IMR-90 (cell line): ENCODE measurements at regions not wholly inside any gene's neighbourhood (a gene's known extent, or its start where the extent isn't known, plus 50 kb on each side); places are given as distances from the start of the nearest gene placed in this dataset.
A peak's percentile ranks its signal among the peaks of the same experiment; 100 is the strongest.

Experiments
- ATAC-seq: fragments of 200-7000 bp; cut with Tn5 transposase; 2 replicates; pipeline ENCODE4 v1.9.1; 2020; ENCODE audit warnings: low read depth, mild to moderate bottlenecking, moderate library complexity
- BruUV-seq: library from RNA; stranded (reverse); fragments of 400-500 nt; replicated peaks from 2 replicates; lab custom pipeline; 2021; lab: Mats Ljungman, UMichigan
- CTCF ChIA-PET: fragments of 300-600 bp; formaldehyde crosslinking; extraction: SDS; loops from one replicate; lab custom pipeline; 2021; ENCODE audit warnings: antibody characterized with exemption; lab: Yijun Ruan, JAX
- POLR2A ChIA-PET: fragments of 300-600 bp; sonication (Branson Sonifier 250); formaldehyde crosslinking; loops from one replicate; lab custom pipeline; 2022; ENCODE audit warnings: antibody characterized with exemption; ENCODE audit not compliant: unreplicated experiment; lab: Charles Lee
- DNase-seq: peaks from one replicate; pipeline ENCODE4 v3.0.0; 2013
- H2AFZ ChIP-seq: replicated peaks from 2 replicates; pipeline ENCODE3; 2013; ENCODE audit warnings: low read length, mild to moderate bottlenecking; ENCODE audit not compliant: poor library complexity
- H2AK5ac ChIP-seq: 2 replicates; pipeline ENCODE4 v1.6.1; 2013; ENCODE audit warnings: low read depth, low read length, inconsistent platforms
- H2AK9ac ChIP-seq: replicated peaks from 2 replicates; pipeline ENCODE3; 2013; ENCODE audit warnings: mild to moderate bottlenecking, low read depth, low read length, moderate library complexity; ENCODE audit not compliant: poor library complexity
- H2BK120ac ChIP-seq: 2 replicates; pipeline ENCODE4 v1.6.1; 2013; ENCODE audit warnings: low read depth, low read length, inconsistent platforms
- H2BK15ac ChIP-seq: 3 replicates; pipeline ENCODE4 v1.6.1; 2013; ENCODE audit warnings: low read depth, low read length, inconsistent platforms
- H2BK20ac ChIP-seq: 2 replicates; pipeline ENCODE4 v1.6.1; 2013; ENCODE audit warnings: low read depth, mild to moderate bottlenecking, inconsistent platforms, low read length, moderate library complexity
- H2BK5ac ChIP-seq: 2 replicates; pipeline ENCODE4 v1.6.1; 2013; ENCODE audit warnings: mild to moderate bottlenecking, low read depth, low read length, inconsistent platforms; ENCODE audit not compliant: poor library complexity, severe bottlenecking
- H3K14ac ChIP-seq: replicated peaks from 2 replicates; pipeline ENCODE4 v1.6.1; 2013; ENCODE audit warnings: low read depth, low read length, inconsistent platforms
- H3K18ac ChIP-seq: 2 replicates; pipeline ENCODE4 v1.6.1; 2013; ENCODE audit warnings: low read depth, low read length, control low read depth
- H3K23ac ChIP-seq: 2 replicates; pipeline ENCODE4 v1.6.1; 2013; ENCODE audit warnings: low read depth, low read length, inconsistent platforms
- H3K27ac ChIP-seq: 2 replicates; pipeline ENCODE4 v1.5.1; 2013; ENCODE audit warnings: mild to moderate bottlenecking, control low read depth, low read length; ENCODE audit not compliant: insufficient read depth
- H3K27me3 ChIP-seq: 2 replicates; pipeline ENCODE4 v1.6.1; 2013; ENCODE audit warnings: low read length; ENCODE audit not compliant: control insufficient read depth, insufficient read depth
- H3K36me3 ChIP-seq: 2 replicates; pipeline ENCODE4 v1.6.1; 2013; ENCODE audit warnings: low read length, mixed read lengths; ENCODE audit not compliant: control insufficient read depth, insufficient read depth
- H3K4ac ChIP-seq: 2 replicates; pipeline ENCODE4 v1.6.1; 2013; ENCODE audit warnings: low read depth, low read length, inconsistent platforms
- H3K4me1 ChIP-seq: 2 replicates; pipeline ENCODE4 v1.6.1; 2013; ENCODE audit warnings: low read length, mixed read lengths; ENCODE audit not compliant: control insufficient read depth, insufficient read depth
- H3K4me2 ChIP-seq: 2 replicates; pipeline ENCODE4 v1.6.1; 2013; ENCODE audit warnings: low read depth, mild to moderate bottlenecking, control low read depth, low read length, moderate library complexity
- H3K4me3 ChIP-seq: 2 replicates; pipeline ENCODE4 v1.5.1; 2013; ENCODE audit warnings: low read depth, mild to moderate bottlenecking, control low read depth, low read length, moderate library complexity; ENCODE audit not compliant: insufficient read depth
- H3K56ac ChIP-seq: 2 replicates; pipeline ENCODE4 v1.6.1; 2013; ENCODE audit warnings: low read length, inconsistent platforms; ENCODE audit not compliant: insufficient read depth; ENCODE audit errors: extremely low read depth
- H3K79me1 ChIP-seq, 2 experiments: 2 replicates each; pipeline ENCODE4 v1.6.1; 2013; ENCODE audit warnings: low read length in 2 of 2, inconsistent platforms in 1 of 2, low read depth in 1 of 2
- H3K9ac ChIP-seq: 2 replicates; pipeline ENCODE4 v1.6.1; 2013; ENCODE audit warnings: low read depth, low read length, control low read depth
- H3K9me1 ChIP-seq: 2 replicates; pipeline ENCODE4 v1.6.1; 2013; ENCODE audit warnings: low read length, inconsistent platforms; ENCODE audit not compliant: insufficient read depth
- H3K9me3 ChIP-seq: 2 replicates; pipeline ENCODE4 v1.6.1; 2013; ENCODE audit warnings: low read length; ENCODE audit not compliant: control insufficient read depth, insufficient read depth
- H4K20me1 ChIP-seq: 2 replicates; pipeline ENCODE4 v1.6.1; 2013; ENCODE audit warnings: low read length, inconsistent platforms; ENCODE audit not compliant: insufficient read depth
- H4K5ac ChIP-seq: 2 replicates; pipeline ENCODE4 v1.6.1; 2013; ENCODE audit warnings: mild to moderate bottlenecking, low read depth, low read length, control low read depth
- H4K8ac ChIP-seq, 2 experiments: 2 replicates each; pipeline ENCODE4 v1.6.1; 2013; ENCODE audit warnings: low read depth in 2 of 2, low read length in 2 of 2, control low read depth in 1 of 2, inconsistent platforms in 1 of 2
- H4K91ac ChIP-seq: 2 replicates; pipeline ENCODE4 v1.6.1; 2013; ENCODE audit warnings: low read depth, low read length, inconsistent platforms; ENCODE audit not compliant: insufficient read depth
- BHLHE40 ChIP-seq: fragments of 150-350 bp; IDR thresholded peaks from 2 replicates; pipeline ENCODE4 v1.6.1; 2016; ENCODE audit warnings: mild to moderate bottlenecking, low read depth, low read length
- CTCF ChIP-seq: conservative IDR thresholded peaks from 2 replicates; pipeline ENCODE4 v1.5.1; 2012; ENCODE audit warnings: mild to moderate bottlenecking, low read depth, low read length, improper control_type of control experiment
- MAFK ChIP-seq: IDR thresholded peaks from 2 replicates; pipeline ENCODE4 v1.6.1; 2012; ENCODE audit warnings: low read depth, low read length, improper control_type of control experiment
- WGBS, 2 experiments: methylation state at CpG; one replicate each; pipeline versions ENCODE4 v1.1.5 to v1.1.7; 2013; ENCODE audit warnings: missing lambda C conversion rate in 2 of 2; ENCODE audit not compliant: insufficient read length in 1 of 2; ENCODE audit errors: extremely low coverage in 2 of 2; 5-methylcytosine and 5-hydroxymethylcytosine counted together
- dilution Hi-C: fragments of 300-500 bp; cut with HindIII; formaldehyde crosslinking; loops from one replicate; pipeline ENCODE4 v1.14.3; 2018; ENCODE audit warnings: low sequenced_read_pairs; ENCODE audit not compliant: unreplicated experiment
- in situ Hi-C: fragments of 300-500 bp; cut with MboI; formaldehyde crosslinking; loops from 3 replicates; pipeline ENCODE4 v1.14.3; 2019; ENCODE audit warnings: low sequenced_read_pairs, inconsistent platforms, mixed read lengths
- intact Hi-C: fragments of 100-400 bp; cut with micrococcal nuclease; formaldehyde crosslinking; loops from 2 replicates; pipeline ENCODE4 v1.10.0; 2022

GRCh38 chr9:21653589-21653988, 148.8 kb upstream of the MTAP start:
- no peak overlapping the region for H3K23ac ChIP-seq
- H3K4me3 ChIP-seq, result no peak overlapping the region
- no peak overlapping the region for H4K8ac ChIP-seq
- POLR2A ChIA-PET, result no interaction called here
- DNase-seq (no peak), ATAC-seq (no peak)
- CTCF ChIA-PET, result no interaction called here
- no peak overlapping the region for H3K14ac ChIP-seq
- no peak overlapping the region for H2BK15ac ChIP-seq
- H3K18ac ChIP-seq, result no peak overlapping the region
- H3K27me3 ChIP-seq, result no peaks in the 10 kb centered on the region
- H4K20me1 ChIP-seq, result no peaks in the 10 kb centered on the region
- no peak overlapping the region for H2AK5ac ChIP-seq
- H3K56ac ChIP-seq, result no peak overlapping the region
- TF ChIP-seq BHLHE40 (no peak), CTCF (no peak), MAFK (peak; percentile 99)
- H3K9ac ChIP-seq, result no peak overlapping the region
- no peaks in the 10 kb centered on the region for H3K79me1 ChIP-seq
- in situ Hi-C loops (loop anchor here (10.0 to 25.0 kb wide), 3 partner anchors 59 to 316 kb away; partner anchors contain the start of gene KLHL9), dilution Hi-C loops (no loop called here), intact Hi-C loops (no loop called here)
- no peak overlapping the region for H2AK9ac ChIP-seq
- H3K4ac ChIP-seq, result no peak overlapping the region
- H3K4me2 ChIP-seq, result no peak overlapping the region
- no peak overlapping the region for H4K91ac ChIP-seq
- H2AFZ ChIP-seq, result no peak overlapping the region
- H4K5ac ChIP-seq, result no peak overlapping the region
- no peak overlapping the region for H2BK120ac ChIP-seq
- no peak overlapping the region for H3K27ac ChIP-seq
- peaks cover 5% of the 10 kb centered on the region for H3K9me1 ChIP-seq
- H2BK20ac ChIP-seq, result no peak overlapping the region
- no peaks in the 10 kb centered on the region for H3K9me3 ChIP-seq
- no peaks in the 10 kb centered on the region for H3K36me3 ChIP-seq
- no peak overlapping the region for H2BK5ac ChIP-seq
- WGBS, 2 experiments, result no CpG with 5 or more reads among the region's 1 CpG
- H3K4me1 ChIP-seq, result peaks cover 8% of the 10 kb centered on the region
- BruUV-seq, result no TSS peak
